Panc1 (cell line): ENCODE measurements at regions not wholly inside any gene's neighbourhood (a gene's known extent, or its start where the extent isn't known, plus 50 kb on each side); places are given as distances from the start of the nearest gene placed in this dataset.

Experiments
- ATAC-seq: fragments of 200-7000 bp; cut with Tn5 transposase; 2 replicates; pipeline ENCODE4 v1.9.1; 2020; ENCODE audit warnings: mild to moderate bottlenecking, moderate library complexity
- BruUV-seq: library from RNA; stranded (reverse); fragments of 400-500 nt; replicated peaks from 2 replicates; lab custom pipeline; 2021; lab: Mats Ljungman, UMichigan
- CTCF ChIA-PET: fragments of 300-600 bp; sonication (Branson Sonifier 250); formaldehyde crosslinking; loops from one replicate; lab custom pipeline; 2022; ENCODE audit warnings: antibody characterized with exemption; lab: Charles Lee
- POLR2A ChIA-PET: fragments of 300-600 bp; sonication (Branson Sonifier 250); formaldehyde crosslinking; loops from one replicate; lab custom pipeline; 2022; ENCODE audit warnings: antibody characterized with exemption; lab: Charles Lee
- DNase-seq: peaks from one replicate; pipeline ENCODE4 v3.0.0-alpha.2; 2010; ENCODE audit warnings: low read depth, low spot score
- H3K27ac ChIP-seq: 2 replicates; pipeline ENCODE4 v1.5.1; 2011; ENCODE audit warnings: mild to moderate bottlenecking, low read length, inconsistent platforms
- H3K27me3 ChIP-seq: fragments of 200-500 bp; sonication (Bioruptor generic); 2 replicates; pipeline ENCODE4 v1.6.0; 2014; ENCODE audit warnings: low read length, inconsistent platforms; ENCODE audit not compliant: control insufficient read depth, insufficient read depth
- H3K36me3 ChIP-seq: fragments of 200-500 bp; sonication (Bioruptor generic); 2 replicates; pipeline ENCODE4 v1.5.1; 2014; ENCODE audit warnings: inconsistent platforms, mild to moderate bottlenecking, low read length, moderate library complexity; ENCODE audit not compliant: control insufficient read depth, insufficient read depth
- H3K4me1 ChIP-seq: 2 replicates; pipeline ENCODE4 v1.5.1; 2011; ENCODE audit warnings: inconsistent platforms, mild to moderate bottlenecking, low read length, moderate library complexity; ENCODE audit not compliant: control insufficient read depth, insufficient read depth
- H3K4me3 ChIP-seq, 2 experiments: 2 replicates each; pipeline ENCODE4 v1.5.1; 2011 to 2012; ENCODE audit warnings: low read depth in 2 of 2, low read length in 2 of 2, mild to moderate bottlenecking in 2 of 2, inconsistent platforms in 1 of 2, moderate library complexity in 1 of 2
- H3K9me3 ChIP-seq: fragments of 200-500 bp; sonication (Bioruptor generic); 2 replicates; pipeline ENCODE4 v1.5.1; 2014; ENCODE audit warnings: low read depth, mild to moderate bottlenecking, inconsistent platforms, low read length, moderate library complexity; ENCODE audit not compliant: control insufficient read depth, insufficient read depth
- POLR2AphosphoS5 ChIP-seq: IDR thresholded peaks from 2 replicates; pipeline ENCODE4 v1.6.1; 2012; ENCODE audit warnings: mild to moderate bottlenecking, low read depth, low read length, moderate library complexity
- SIN3A ChIP-seq: IDR thresholded peaks from 2 replicates; pipeline ENCODE4 v1.6.1; 2012; ENCODE audit warnings: low read depth, mild to moderate bottlenecking, low read length, moderate library complexity, borderline replicate concordance; ENCODE audit not compliant: insufficient read depth
- TCF7L2 ChIP-seq: IDR thresholded peaks from 2 replicates; pipeline ENCODE4 v1.6.1; 2011; ENCODE audit warnings: mild to moderate bottlenecking, low read depth, low read length, inconsistent platforms
- in situ Hi-C: cut with HindIII; loops from 2 replicates; pipeline ENCODE4 v1.10.0; 2016; ENCODE audit warnings: low sequenced_read_pairs, low pct_unique_long_range_greater_than_20kb
- intact Hi-C: fragments of 100-400 bp; cut with micrococcal nuclease; formaldehyde crosslinking; loops from one replicate; pipeline ENCODE4 v1.10.0; 2022; ENCODE audit not compliant: unreplicated experiment
- TF ChIP-seq, protein P1 (sequence below), 2 experiments: IDR thresholded peaks; 2 replicates each; pipeline ENCODE4 v1.6.1; 2011 to 2012; ENCODE audit warnings: low read depth in 2 of 2, control low read depth in 1 of 2, low read length in 1 of 2, mild to moderate bottlenecking in 1 of 2, moderate library complexity in 1 of 2; ENCODE audit not compliant: insufficient read depth in 1 of 2
- TF ChIP-seq, protein P2 (sequence below): fragments of 450-650 bp; IDR thresholded peaks from 2 replicates; pipeline ENCODE4 v1.5.1; 2017; ENCODE audit warnings: mild to moderate bottlenecking

DNA sequence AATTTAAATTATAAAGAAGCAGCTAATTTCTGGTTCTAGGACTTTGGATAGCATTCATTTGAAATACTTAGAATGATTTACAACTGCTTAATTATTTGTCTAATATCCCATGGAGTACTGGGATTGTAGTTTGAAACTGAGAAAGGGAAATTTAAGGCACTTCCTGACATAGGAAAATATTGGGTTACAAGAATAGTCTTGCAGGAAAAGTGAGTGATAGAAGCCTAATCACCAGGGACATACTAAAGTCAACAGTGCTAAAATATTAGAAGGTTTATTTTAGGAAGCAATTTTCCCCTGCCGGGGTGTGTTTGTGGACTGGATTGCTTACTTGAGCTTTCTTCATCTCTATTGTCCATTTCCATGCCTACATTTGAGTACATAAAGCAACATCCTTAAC, 661.6 kb downstream of the ADGRL2 start:
- CTCF ChIA-PET: no interaction called here

DNA sequence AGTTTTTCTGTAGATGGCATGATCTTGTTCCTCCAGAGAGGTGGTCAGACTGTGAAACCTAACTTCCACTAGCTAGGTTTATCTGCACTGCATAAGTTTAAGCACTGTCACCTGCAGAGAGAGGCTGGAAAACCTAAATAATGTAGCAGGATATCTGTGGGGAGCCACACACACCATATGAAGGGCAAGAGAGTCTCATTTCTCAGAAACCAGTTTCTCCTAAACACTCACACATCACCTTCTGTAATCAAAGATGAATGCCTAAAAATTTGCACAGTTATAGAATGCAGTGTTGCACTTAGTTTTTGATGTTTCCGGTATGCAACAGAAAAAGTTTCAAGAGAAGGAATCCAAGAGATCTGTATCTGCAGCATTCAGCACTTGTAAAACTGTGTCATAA, 654.6 kb downstream of the ADGRL2 start:
- no TSS peak for BruUV-seq
- ATAC-seq (no peak), DNase-seq (no peak)
- H3K27me3 ChIP-seq: no peaks in the 10 kb centered on the region
- peaks cover 3% of the 10 kb centered on the region; the same call in 1 of the 2 replicates for H3K9me3 ChIP-seq
- H3K4me1 ChIP-seq: no peaks in the 10 kb centered on the region
- ChIA-PET POLR2A (no interaction called here), CTCF (no interaction called here)
- no peaks in the 10 kb centered on the region for H3K36me3 ChIP-seq
- intact Hi-C loops: no loop called here
- no peak overlapping the region for H3K4me3 ChIP-seq
- H3K27ac ChIP-seq: no peak overlapping the region
- TF ChIP-seq SIN3A: no peak
- TF ChIP-seq, protein P1, sequence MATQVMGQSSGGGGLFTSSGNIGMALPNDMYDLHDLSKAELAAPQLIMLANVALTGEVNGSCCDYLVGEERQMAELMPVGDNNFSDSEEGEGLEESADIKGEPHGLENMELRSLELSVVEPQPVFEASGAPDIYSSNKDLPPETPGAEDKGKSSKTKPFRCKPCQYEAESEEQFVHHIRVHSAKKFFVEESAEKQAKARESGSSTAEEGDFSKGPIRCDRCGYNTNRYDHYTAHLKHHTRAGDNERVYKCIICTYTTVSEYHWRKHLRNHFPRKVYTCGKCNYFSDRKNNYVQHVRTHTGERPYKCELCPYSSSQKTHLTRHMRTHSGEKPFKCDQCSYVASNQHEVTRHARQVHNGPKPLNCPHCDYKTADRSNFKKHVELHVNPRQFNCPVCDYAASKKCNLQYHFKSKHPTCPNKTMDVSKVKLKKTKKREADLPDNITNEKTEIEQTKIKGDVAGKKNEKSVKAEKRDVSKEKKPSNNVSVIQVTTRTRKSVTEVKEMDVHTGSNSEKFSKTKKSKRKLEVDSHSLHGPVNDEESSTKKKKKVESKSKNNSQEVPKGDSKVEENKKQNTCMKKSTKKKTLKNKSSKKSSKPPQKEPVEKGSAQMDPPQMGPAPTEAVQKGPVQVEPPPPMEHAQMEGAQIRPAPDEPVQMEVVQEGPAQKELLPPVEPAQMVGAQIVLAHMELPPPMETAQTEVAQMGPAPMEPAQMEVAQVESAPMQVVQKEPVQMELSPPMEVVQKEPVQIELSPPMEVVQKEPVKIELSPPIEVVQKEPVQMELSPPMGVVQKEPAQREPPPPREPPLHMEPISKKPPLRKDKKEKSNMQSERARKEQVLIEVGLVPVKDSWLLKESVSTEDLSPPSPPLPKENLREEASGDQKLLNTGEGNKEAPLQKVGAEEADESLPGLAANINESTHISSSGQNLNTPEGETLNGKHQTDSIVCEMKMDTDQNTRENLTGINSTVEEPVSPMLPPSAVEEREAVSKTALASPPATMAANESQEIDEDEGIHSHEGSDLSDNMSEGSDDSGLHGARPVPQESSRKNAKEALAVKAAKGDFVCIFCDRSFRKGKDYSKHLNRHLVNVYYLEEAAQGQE (IDR thresholded peaks at IDR 0.05; ENCODE audit: insufficient read depth in 1 of 2, low read depth in 2 of 2, low read length in 1 of 2): no peak
- TF ChIP-seq TCF7L2: no peak
- no peak for TF ChIP-seq POLR2AphosphoS5
- TF ChIP-seq, protein P2, sequence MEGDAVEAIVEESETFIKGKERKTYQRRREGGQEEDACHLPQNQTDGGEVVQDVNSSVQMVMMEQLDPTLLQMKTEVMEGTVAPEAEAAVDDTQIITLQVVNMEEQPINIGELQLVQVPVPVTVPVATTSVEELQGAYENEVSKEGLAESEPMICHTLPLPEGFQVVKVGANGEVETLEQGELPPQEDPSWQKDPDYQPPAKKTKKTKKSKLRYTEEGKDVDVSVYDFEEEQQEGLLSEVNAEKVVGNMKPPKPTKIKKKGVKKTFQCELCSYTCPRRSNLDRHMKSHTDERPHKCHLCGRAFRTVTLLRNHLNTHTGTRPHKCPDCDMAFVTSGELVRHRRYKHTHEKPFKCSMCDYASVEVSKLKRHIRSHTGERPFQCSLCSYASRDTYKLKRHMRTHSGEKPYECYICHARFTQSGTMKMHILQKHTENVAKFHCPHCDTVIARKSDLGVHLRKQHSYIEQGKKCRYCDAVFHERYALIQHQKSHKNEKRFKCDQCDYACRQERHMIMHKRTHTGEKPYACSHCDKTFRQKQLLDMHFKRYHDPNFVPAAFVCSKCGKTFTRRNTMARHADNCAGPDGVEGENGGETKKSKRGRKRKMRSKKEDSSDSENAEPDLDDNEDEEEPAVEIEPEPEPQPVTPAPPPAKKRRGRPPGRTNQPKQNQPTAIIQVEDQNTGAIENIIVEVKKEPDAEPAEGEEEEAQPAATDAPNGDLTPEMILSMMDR: no peak
- in situ Hi-C loops: no loop called here

More for the DNA sequence above, 661.6 kb downstream of the ADGRL2 start:
- H3K9me3 ChIP-seq: peaks cover 3% of the 10 kb centered on the region; the same call in 1 of the 2 replicates
- DNase-seq (no peak), ATAC-seq (no peak)
- TF ChIP-seq TCF7L2 (no peak), SIN3A (no peak), POLR2AphosphoS5 (no peak)
- TF ChIP-seq, protein P2: no peak
- TF ChIP-seq, protein P1 (IDR thresholded peaks at IDR 0.05; ENCODE audit: insufficient read depth in 1 of 2, low read depth in 2 of 2, low read length in 1 of 2): no peak
- H3K4me3 ChIP-seq: no peak overlapping the region
- in situ Hi-C loops: no loop called here
- no peaks in the 10 kb centered on the region for H3K4me1 ChIP-seq
- BruUV-seq: no TSS peak
- no peak overlapping the region for H3K27ac ChIP-seq
- no peaks in the 10 kb centered on the region for H3K36me3 ChIP-seq
- H3K27me3 ChIP-seq: no peaks in the 10 kb centered on the region
- POLR2A ChIA-PET: no interaction called here
- intact Hi-C loops: no loop called here
